ENCODE measurements at regions not wholly inside any gene's neighbourhood (a gene's known extent, or its start where the extent isn't known, plus 50 kb on each side); places are given as distances from the start of the nearest gene placed in this dataset.

- H3K27ac ChIP-seq: peak overlapping the region in 1 of 3 donors; percentile 69
- H3K36me3 ChIP-seq: no peaks in the 10 kb centered on the region
- H3K27me3 ChIP-seq: no peaks in the 10 kb centered on the region
- intact Hi-C loops (cut with DNase I): no loop called here
- ATAC-seq (peak; percentile 46 to 78 (median 61)), DNase-seq (peak in 2 of 3 donors; percentile 41 to 68)
- H3K4me3 ChIP-seq: no peak overlapping the region
- H3K9me3 ChIP-seq: peaks cover 0 to 3% (median 0%) of the 10 kb centered on the region in 4 donors
- 5% methylated on average over 4 of the region's 5 CpGs for WGBS (ENCODE audit: insufficient coverage, low coverage, low lambda C conversion rate, missing lambda C conversion rate)
- TF ChIP-seq CTCF (IDR thresholded peaks at IDR 0.05): no peak
- TF ChIP-seq POLR2A (IDR thresholded peaks at IDR 0.05): no peak
- no peaks in the 10 kb centered on the region for H3K4me1 ChIP-seq
Observed at GRCh38 chrX:9163214-9163709, 129.3 kb upstream of the FAM9B start.

- H3K27me3 ChIP-seq: no peaks in the 10 kb centered on the region
- intact Hi-C loops (cut with DNase I): no loop called here
- no peak for TF ChIP-seq POLR2A (IDR thresholded peaks at IDR 0.05)
- TF ChIP-seq CTCF (IDR thresholded peaks at IDR 0.05): no peak
- peaks cover 0 to 3% (median 0%) of the 10 kb centered on the region in 4 donors for H3K9me3 ChIP-seq
- no peaks in the 10 kb centered on the region for H3K4me1 ChIP-seq
- DNase-seq (no peak), ATAC-seq (no peak)
- peak overlapping the region in 1 of 3 donors; percentile 0 for H3K4me3 ChIP-seq
- H3K36me3 ChIP-seq: no peaks in the 10 kb centered on the region
- H3K27ac ChIP-seq: peak overlapping the region in 1 of 3 donors; percentile 69
- WGBS (ENCODE audit: insufficient coverage, low coverage, low lambda C conversion rate, missing lambda C conversion rate): 65% methylated on average over 7 of the region's 7 CpGs
Observed at GRCh38 chrX:9164086-9164485, 130.2 kb upstream of the FAM9B start.

GRCh38 chrX:9164533-9165426 is 130.9 kb upstream of the FAM9B start:
- Histone ChIP-seq H3K9me3 (peaks cover 0 to 3% (median 0%) of the 10 kb centered on the region in 4 donors), H3K36me3 (no peaks in the 10 kb centered on the region), H3K27me3 (no peaks in the 10 kb centered on the region), H3K4me1 (no peaks in the 10 kb centered on the region), H3K27ac (peak overlapping the region in 1 of 3 donors; percentile 69), H3K4me3 (peak overlapping the region in 1 of 3 donors; percentile 0)
- DNase-seq (peak in 2 of 3 donors; percentile 34 to 63), ATAC-seq (peak; percentile 43 to 92 (median 81))
- intact Hi-C loops (cut with DNase I): no loop called here
- TF ChIP-seq CTCF (IDR thresholded peaks at IDR 0.05) (no peak), POLR2A (IDR thresholded peaks at IDR 0.05) (no peak)
- WGBS (ENCODE audit: insufficient coverage, low coverage, low lambda C conversion rate, missing lambda C conversion rate): 38% methylated on average over 10 of the region's 11 CpGs

- WGBS (ENCODE audit: insufficient coverage, low coverage, low lambda C conversion rate, missing lambda C conversion rate): 15% methylated on average over 1 of the region's 1 CpG
- H3K4me3 ChIP-seq: no peak overlapping the region
- H3K9me3 ChIP-seq: peaks cover 0 to 3% (median 0%) of the 10 kb centered on the region in 4 donors
- no peaks in the 10 kb centered on the region for H3K27me3 ChIP-seq
- ATAC-seq (peak in 3 of 4 donors; percentile 23 to 46 (median 43)), DNase-seq (peak in 1 of 3 donors; percentile 41)
- TF ChIP-seq CTCF (IDR thresholded peaks at IDR 0.05): no peak
- TF ChIP-seq POLR2A (IDR thresholded peaks at IDR 0.05): no peak
- no peak overlapping the region for H3K27ac ChIP-seq
- H3K4me1 ChIP-seq: no peaks in the 10 kb centered on the region
- intact Hi-C loops (cut with DNase I): no loop called here
- no peaks in the 10 kb centered on the region for H3K36me3 ChIP-seq
Observed at GRCh38 chrX:9166584-9166944, 132.6 kb upstream of the FAM9B start.

Data from right lobe of liver (tissue), 6 donors.